Gastrocnemius medialis (tissue), 4 donors: ENCODE measurements at regions not wholly inside any gene's neighbourhood (a gene's known extent, or its start where the extent isn't known, plus 50 kb on each side); places are given as distances from the start of the nearest gene placed in this dataset.

ENCODE experiments used
- CTCF ChIP-seq, 5 experiments: fragments of 450-650 bp in 3 of 5; fragments of 200-600 bp in 2 of 5; sonication (generic) in 2 of 5; IDR thresholded peaks in 4 of 5; conservative IDR thresholded peaks in 1 of 5; 1 replicate in 4 of 5; 2 replicates in 1 of 5; pipeline ENCODE4 v1.5.1; 2016 to 2019; ENCODE audit warnings: antibody characterized with exemption in 5 of 5, mild to moderate bottlenecking in 3 of 5, moderate library complexity in 3 of 5
- POLR2A ChIP-seq, 2 donors: fragments of 450-650 bp; IDR thresholded peaks; one replicate each; pipeline ENCODE4 v1.6.1; 2017; ENCODE audit warnings: antibody characterized with exemption in 2 of 2, mild to moderate bottlenecking in 2 of 2, moderate library complexity in 2 of 2

- TF ChIP-seq CTCF (IDR thresholded peaks at IDR 0.05 in 4 of 5, conservative IDR thresholded peaks at IDR 0.05 in 1 of 5) (no peak), POLR2A (IDR thresholded peaks at IDR 0.05) (no peak)
These were observed 142.2 kb upstream of the C11orf58 start for GRCh38 chr11:16596231-16596630.
